IPS DF 6.9 (cell line): ENCODE measurements at regions not wholly inside any gene's neighbourhood (a gene's known extent, or its start where the extent isn't known, plus 50 kb on each side); places are given as distances from the start of the nearest gene placed in this dataset.

Experiments
- DNase-seq: peaks from one replicate; pipeline ENCODE4 v3.0.0-alpha.2; 2013; ENCODE audit warnings: low read depth, low spot score
- H3K27ac ChIP-seq: one replicate; pipeline ENCODE4 v1.5.1; 2013; ENCODE audit warnings: low read length, control low read depth
- H3K27me3 ChIP-seq: 2 replicates; pipeline ENCODE4 v1.6.1; 2013; ENCODE audit warnings: mild to moderate bottlenecking, low read length; ENCODE audit not compliant: control insufficient read depth, insufficient read depth
- H3K36me3 ChIP-seq: 2 replicates; pipeline ENCODE4 v1.6.1; 2013; ENCODE audit warnings: low read length; ENCODE audit not compliant: control insufficient read depth, insufficient read depth
- H3K4me1 ChIP-seq: 2 replicates; pipeline ENCODE4 v1.6.1; 2013; ENCODE audit warnings: low read length; ENCODE audit not compliant: control insufficient read depth, insufficient read depth
- H3K4me3 ChIP-seq: 2 replicates; pipeline ENCODE4 v1.5.1; 2013; ENCODE audit warnings: mild to moderate bottlenecking, low read length
- H3K9me3 ChIP-seq: 2 replicates; pipeline ENCODE4 v1.6.1; 2013; ENCODE audit warnings: low read length, inconsistent platforms; ENCODE audit not compliant: control insufficient read depth, insufficient read depth
- WGBS: extraction: QIAGEN DNeasy Blood & Tissue Kit; methylation state at CpG from one replicate; pipeline ENCODE4 v1.1.7; 2013; ENCODE audit warnings: mixed read lengths, missing lambda C conversion rate; ENCODE audit not compliant: insufficient read length, insufficient coverage; 5-methylcytosine and 5-hydroxymethylcytosine counted together

DNA sequence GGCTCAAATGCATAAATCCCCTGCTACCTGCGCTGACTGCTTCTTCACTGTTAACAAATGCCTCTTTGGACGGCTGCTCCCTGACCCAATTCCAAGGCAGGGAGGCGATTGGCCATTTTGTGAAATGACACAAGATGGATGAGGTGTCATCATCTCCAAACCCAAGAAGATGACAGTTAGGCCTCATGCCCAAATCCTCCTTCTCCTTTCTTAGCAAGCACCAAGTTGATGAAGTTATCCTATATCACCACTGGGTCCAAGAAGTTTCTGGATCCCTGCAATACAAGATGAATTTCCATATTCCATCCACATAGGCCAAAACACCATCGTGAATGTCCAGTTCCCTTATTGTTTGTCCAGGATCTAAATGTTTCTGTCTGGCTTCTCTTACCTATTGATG is 98.5 kb upstream of the RAB11FIP2 start:
- no peak overlapping the region for H3K4me3 ChIP-seq
- WGBS, result no CpG with 5 or more reads among the region's 4 CpGs

DNA sequence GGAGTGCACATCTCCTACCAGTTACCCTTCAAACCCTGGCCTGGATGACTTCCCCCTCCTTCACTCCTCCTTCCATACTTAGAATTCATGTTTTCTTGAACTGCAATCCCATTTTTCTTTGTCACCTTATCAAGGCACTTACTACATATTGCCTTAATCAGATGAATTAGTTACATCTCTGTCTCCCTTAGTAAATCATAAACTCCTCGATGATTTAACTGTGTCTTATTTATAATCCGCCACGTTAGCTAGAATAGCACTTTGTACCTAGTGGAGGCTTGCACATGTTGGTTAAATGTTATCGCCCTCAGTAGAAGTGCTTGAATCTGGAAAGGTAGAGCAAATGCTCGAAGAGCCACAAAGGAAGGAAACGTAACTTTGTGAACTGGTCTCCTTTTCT is 94.7 kb upstream of the RAB11FIP2 start:
- no peaks in the 10 kb centered on the region for H3K27me3 ChIP-seq
- WGBS, result no CpG with 5 or more reads among the region's 6 CpGs
- no peak overlapping the region for H3K4me3 ChIP-seq
- H3K27ac ChIP-seq, result no peak overlapping the region
- no peak for DNase-seq
- no peaks in the 10 kb centered on the region for H3K4me1 ChIP-seq
- H3K36me3 ChIP-seq, result no peaks in the 10 kb centered on the region
- H3K9me3 ChIP-seq, result no peaks in the 10 kb centered on the region

More for the DNA sequence above, 98.5 kb upstream of the RAB11FIP2 start:
- Histone ChIP-seq H3K36me3 (no peaks in the 10 kb centered on the region), H3K27me3 (no peaks in the 10 kb centered on the region), H3K27ac (no peak overlapping the region), H3K4me1 (no peaks in the 10 kb centered on the region), H3K9me3 (no peaks in the 10 kb centered on the region)
- DNase-seq, result no peak

DNA sequence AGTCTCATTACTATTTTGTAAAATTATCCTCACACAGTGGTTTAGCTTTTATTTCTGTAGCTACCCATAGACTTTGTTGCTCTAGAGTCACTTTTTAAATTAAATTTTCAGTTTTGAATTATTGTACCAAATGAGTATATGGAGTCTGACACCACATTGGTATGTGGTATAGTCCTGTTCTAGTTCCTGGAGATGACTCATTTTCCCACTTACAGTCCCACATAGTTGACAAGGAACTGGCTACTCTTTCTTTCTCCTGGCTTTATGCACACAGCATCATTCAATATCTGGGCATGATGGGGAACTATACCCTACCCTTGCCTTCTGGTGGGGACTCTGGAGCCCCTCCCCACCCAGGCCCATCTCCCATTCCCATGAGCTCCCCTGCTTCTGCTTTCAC is 92.6 kb upstream of the RAB11FIP2 start:
- Histone ChIP-seq H3K36me3 (no peaks in the 10 kb centered on the region), H3K4me1 (no peaks in the 10 kb centered on the region), H3K4me3 (no peak overlapping the region), H3K9me3 (no peaks in the 10 kb centered on the region), H3K27me3 (no peaks in the 10 kb centered on the region), H3K27ac (no peak overlapping the region)
- DNase-seq, result no peak

DNA sequence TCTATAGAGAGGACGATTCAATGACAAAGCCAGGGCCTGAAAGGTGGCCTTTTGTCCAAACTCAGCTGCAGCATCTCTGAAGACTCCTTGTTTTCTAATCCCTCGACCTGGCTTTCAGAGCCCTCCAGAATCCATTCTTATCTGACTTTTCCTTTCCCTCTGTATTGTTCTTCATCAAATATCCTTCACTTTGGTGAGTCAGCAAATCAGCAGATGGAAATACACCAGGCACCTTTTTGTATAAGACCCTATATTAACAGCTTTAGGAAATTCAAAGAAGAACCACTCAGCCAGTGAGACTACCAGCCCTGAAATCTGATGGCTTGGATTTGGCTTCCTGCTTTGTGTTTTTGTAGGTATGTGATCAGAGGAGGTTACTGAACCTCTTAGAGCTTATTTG is 81.9 kb upstream of the RAB11FIP2 start:
- no CpG with 5 or more reads among the region's 2 CpGs for WGBS
- Histone ChIP-seq H3K9me3 (no peaks in the 10 kb centered on the region), H3K4me1 (no peaks in the 10 kb centered on the region)

DNA sequence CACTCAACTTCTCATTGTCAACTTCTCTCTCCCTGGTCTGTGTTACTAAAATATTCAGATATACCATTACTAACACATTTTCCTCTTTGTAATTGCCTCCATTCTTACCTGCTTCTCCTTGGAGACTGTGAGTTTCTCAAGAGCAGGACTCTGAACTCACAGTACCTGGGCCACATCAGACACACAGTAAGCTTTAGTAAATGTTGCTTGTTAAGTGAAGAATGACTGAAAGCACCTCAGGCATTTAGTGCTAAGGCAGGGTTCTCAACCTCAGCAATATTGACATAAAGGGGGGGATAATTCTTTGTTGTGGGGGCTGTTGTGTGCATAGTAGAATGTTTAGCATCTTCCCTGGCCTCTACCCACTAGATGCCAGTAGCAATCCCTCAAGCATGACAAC is 72.0 kb upstream of the RAB11FIP2 start:
- H3K27me3 ChIP-seq, result no peaks in the 10 kb centered on the region
- no peak for DNase-seq
- no peak overlapping the region for H3K27ac ChIP-seq
- no peaks in the 10 kb centered on the region for H3K36me3 ChIP-seq
- no peak overlapping the region for H3K4me3 ChIP-seq
- H3K9me3 ChIP-seq, result no peaks in the 10 kb centered on the region
- H3K4me1 ChIP-seq, result no peaks in the 10 kb centered on the region

More for the DNA sequence above, 81.9 kb upstream of the RAB11FIP2 start:
- no peak overlapping the region for H3K27ac ChIP-seq
- no peaks in the 10 kb centered on the region for H3K36me3 ChIP-seq
- no peak overlapping the region for H3K4me3 ChIP-seq
- no peaks in the 10 kb centered on the region for H3K27me3 ChIP-seq
- DNase-seq, result no peak

DNA sequence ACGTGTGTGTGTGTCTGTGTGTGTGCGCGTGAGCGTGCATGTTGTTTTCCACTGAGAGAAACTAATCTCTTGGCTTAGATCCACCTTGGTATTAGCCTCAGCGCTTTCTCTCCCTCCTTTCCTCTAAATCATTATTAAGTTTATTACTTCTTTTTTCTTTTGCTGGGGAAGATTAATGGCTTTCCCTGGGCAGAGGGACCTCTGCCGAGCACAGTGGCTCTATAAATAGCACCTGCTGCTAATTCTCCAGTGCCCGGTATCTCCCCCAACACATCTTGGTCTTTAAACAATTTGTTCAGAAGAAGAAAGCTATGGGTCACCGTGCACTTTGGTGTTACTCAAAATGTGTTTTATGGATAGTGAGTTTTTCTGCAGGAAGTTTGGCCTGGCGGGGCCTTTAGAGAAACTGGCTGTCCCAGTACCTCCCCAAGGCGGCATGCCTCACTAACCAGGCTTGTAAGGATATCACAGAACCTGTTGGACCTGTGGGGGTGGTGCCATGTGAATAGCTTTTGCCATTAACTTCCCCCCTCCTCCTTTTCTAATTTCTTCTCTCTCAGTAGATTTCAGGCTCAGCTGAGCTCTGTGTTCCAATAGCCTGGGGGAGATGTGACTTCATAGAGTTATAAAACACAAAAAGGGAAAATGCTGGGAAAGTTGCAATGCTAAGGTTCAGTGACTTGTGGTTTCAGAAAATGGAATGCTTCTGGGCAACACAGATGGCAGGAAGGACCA is 70.1 kb upstream of the RAB11FIP2 start:
- no peaks in the 10 kb centered on the region for H3K4me1 ChIP-seq
- no peaks in the 10 kb centered on the region for H3K9me3 ChIP-seq
- H3K36me3 ChIP-seq, result no peaks in the 10 kb centered on the region
- WGBS, result no CpG with 5 or more reads among the region's 10 CpGs
- H3K27ac ChIP-seq, result no peak overlapping the region
- DNase-seq, result no peak
- no peaks in the 10 kb centered on the region for H3K27me3 ChIP-seq
- no peak overlapping the region for H3K4me3 ChIP-seq

DNA sequence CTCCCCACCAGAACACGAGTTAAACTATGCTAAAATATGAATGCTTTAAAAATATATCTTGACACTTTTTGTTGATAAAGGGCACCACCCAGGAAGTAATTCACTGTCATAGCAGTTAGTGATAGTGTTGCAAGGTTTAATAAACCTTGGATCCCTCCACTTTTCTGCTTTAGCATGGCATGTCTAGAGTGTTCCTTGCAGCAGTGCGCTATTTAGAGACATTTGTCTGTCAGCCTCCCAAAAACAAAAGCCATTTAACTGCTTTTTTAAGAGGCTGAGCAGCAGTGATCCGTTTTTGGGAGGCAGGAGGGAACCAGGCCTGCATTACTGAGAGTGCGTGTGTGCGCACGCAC is 69.6 kb upstream of the RAB11FIP2 start:
- WGBS, result no CpG with 5 or more reads among the region's 6 CpGs
- no peak overlapping the region for H3K27ac ChIP-seq
- DNase-seq, result no peak

DNA sequence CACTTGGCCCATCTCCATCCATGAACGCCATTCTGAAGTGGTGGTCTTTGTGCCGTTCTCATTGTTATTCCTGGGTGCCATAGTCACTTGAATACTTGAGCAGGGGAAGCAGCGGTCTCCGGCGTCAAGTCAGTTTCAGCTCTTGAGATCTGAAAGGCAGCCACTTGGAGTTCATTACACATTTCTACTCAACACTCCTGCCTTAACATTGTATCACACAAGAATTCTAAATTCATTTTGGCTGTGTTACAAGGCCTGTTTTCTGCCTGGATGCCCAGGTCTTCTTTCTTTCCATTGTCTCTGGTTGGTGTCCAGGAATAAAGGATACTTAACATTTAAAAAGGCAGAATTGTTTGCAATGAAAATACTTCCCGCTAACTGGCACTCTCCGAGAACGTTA is 69.0 kb upstream of the RAB11FIP2 start:
- no peak overlapping the region for H3K27ac ChIP-seq
- no CpG with 5 or more reads among the region's 8 CpGs for WGBS
- no peaks in the 10 kb centered on the region for H3K4me1 ChIP-seq
- H3K36me3 ChIP-seq, result no peaks in the 10 kb centered on the region
- H3K9me3 ChIP-seq, result no peaks in the 10 kb centered on the region
- no peaks in the 10 kb centered on the region for H3K27me3 ChIP-seq
- H3K4me3 ChIP-seq, result no peak overlapping the region
- no peak for DNase-seq

More for the DNA sequence above, 69.6 kb upstream of the RAB11FIP2 start:
- Histone ChIP-seq H3K36me3 (no peaks in the 10 kb centered on the region), H3K4me3 (no peak overlapping the region), H3K4me1 (no peaks in the 10 kb centered on the region), H3K9me3 (no peaks in the 10 kb centered on the region), H3K27me3 (no peaks in the 10 kb centered on the region)

DNA sequence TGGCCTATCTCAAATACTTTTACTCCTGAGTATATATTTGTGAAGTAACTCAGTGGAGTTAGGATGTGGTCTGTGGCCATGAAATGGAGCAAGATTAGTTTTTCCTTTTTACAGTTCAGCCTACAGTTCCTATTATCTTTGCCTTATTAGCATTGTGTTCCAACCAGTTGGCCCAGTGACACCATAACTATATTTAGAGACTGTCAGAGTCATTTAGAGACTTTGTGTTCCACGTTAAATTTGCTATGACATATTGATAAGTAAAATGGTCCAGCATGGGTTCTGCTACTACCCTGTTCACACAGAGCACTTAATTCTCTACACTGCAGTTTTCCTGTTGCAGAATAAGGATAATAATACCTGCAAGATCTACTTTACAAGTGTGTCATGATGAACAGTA is 68.3 kb upstream of the RAB11FIP2 start:
- Histone ChIP-seq H3K4me3 (no peak overlapping the region), H3K4me1 (no peaks in the 10 kb centered on the region), H3K27me3 (no peaks in the 10 kb centered on the region), H3K27ac (no peak overlapping the region), H3K9me3 (no peaks in the 10 kb centered on the region), H3K36me3 (no peaks in the 10 kb centered on the region)
- no peak for DNase-seq
- no CpG with 5 or more reads among the region's 1 CpG for WGBS

DNA sequence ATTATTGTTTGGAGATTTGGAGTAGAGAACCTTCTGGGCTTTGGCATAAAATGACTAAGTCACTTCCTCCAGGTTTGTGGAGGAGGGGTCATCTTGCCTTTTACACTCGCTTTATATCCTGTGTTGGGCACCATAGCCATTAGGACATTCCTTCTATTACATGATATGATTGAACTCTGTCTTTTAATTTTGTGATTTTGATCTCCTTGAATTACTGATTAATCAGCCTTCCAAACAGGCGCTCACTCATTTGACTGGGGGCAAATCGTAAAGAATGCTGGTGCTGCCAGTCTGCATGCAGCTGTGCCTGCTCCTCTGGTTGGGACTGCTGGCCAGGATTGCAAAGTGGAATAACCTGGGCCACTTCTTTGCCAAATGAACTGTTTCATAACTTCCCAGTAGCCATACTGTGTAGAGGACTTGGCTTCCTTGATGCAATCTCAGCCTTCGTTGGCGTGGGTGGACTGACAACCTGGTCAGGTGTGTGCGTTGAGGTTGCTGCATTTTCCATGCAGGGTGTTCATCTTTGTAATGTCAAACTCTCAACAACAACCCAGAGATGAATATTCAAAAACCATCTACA is 65.9 kb upstream of the RAB11FIP2 start:
- H3K27me3 ChIP-seq, result no peaks in the 10 kb centered on the region
- DNase-seq, result no peak
- H3K4me1 ChIP-seq, result no peaks in the 10 kb centered on the region
- WGBS, result no CpG with 5 or more reads among the region's 6 CpGs
- no peaks in the 10 kb centered on the region for H3K9me3 ChIP-seq
- no peaks in the 10 kb centered on the region for H3K36me3 ChIP-seq
- no peak overlapping the region for H3K4me3 ChIP-seq
- H3K27ac ChIP-seq, result no peak overlapping the region

DNA sequence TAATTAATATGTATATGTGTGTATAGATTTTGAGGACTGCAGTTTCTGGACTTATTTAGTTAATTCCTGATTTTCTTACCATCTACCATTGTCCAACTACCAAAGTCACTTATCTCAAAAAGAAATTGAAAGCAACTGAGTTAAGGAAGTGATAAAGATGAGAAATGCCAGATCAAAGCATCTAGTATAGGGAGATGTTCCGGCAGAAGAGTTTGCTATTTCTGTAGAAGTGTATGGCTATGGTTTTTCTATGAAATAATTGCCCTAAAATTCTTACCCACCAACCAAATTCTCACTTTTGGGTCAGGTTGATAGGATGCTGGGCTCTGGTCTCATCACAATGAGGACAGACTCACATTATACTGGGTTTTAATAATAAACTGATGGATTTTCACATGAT is 64.0 kb upstream of the RAB11FIP2 start:
- no peaks in the 10 kb centered on the region for H3K27me3 ChIP-seq
- WGBS, result no CpG with 5 or more reads among the region's 1 CpG
- no peaks in the 10 kb centered on the region for H3K9me3 ChIP-seq

More for the DNA sequence above, 64.0 kb upstream of the RAB11FIP2 start:
- no peak for DNase-seq
- Histone ChIP-seq H3K4me1 (no peaks in the 10 kb centered on the region), H3K27ac (no peak overlapping the region), H3K4me3 (no peak overlapping the region), H3K36me3 (no peaks in the 10 kb centered on the region)
